ENCODE measurements at regions not wholly inside any gene's neighbourhood (a gene's known extent, or its start where the extent isn't known, plus 50 kb on each side); places are given as distances from the start of the nearest gene placed in this dataset.

DNA sequence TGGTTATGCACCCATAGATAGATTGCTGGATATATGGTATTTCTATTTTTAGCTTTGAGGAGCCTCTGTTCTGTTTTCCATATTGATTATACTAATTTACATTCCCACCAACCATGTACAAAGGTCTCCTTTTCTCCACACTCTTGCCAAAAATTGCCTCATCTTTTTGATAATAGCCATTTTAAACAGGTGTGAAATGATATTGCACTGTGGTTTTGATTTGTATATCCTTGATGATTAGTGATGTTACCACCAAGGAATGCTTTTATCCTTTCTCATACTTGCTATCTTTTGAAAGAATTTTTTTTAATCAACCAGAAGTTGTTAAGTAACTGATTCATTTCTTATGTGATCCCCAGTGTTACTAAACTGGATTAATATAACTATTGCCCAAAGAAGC is 60.0 kb downstream of the BBS10 start:
- no peak for TF ChIP-seq CTCF (IDR thresholded peaks at IDR 0.05)
- TF ChIP-seq EZH2 (IDR thresholded peaks at IDR 0.05): no peak
